ENCODE measurements at regions not wholly inside any gene's neighbourhood (a gene's known extent, or its start where the extent isn't known, plus 50 kb on each side); places are given as distances from the start of the nearest gene placed in this dataset.

DNA sequence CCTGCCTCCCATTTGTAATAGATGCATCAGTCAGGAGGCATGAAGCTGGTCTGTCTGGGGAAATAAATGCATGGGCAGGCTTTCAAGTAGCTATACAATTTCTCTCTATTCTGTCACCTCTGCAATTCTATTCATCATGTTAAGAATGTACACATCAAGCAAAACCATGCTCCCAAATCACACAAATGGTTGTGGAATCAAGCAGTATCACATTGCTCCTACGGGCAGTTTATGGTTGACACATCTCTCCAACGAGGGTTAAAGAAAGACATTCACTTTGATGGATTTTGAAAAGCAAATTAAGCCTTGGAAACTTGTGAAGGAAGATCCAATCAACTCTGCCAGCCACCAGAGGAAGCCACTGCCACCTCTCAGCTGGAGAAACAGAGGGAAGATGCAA is 1277.4 kb upstream of the TMEM132C start:
- Mint-ChIP-seq H3K27me3 (ENCODE audit: unreplicated experiment) (no peaks in the 10 kb centered on the region), H3K9me3 (ENCODE audit: unreplicated experiment) (peaks cover 37% of the 10 kb centered on the region), H3K36me3 (ENCODE audit: unreplicated experiment) (no peaks in the 10 kb centered on the region), H3K4me1 (ENCODE audit: unreplicated experiment) (no peaks in the 10 kb centered on the region), H3K4me3 (ENCODE audit: unreplicated experiment) (no peak overlapping the region), H3K27ac (ENCODE audit: unreplicated experiment) (no peak overlapping the region)
- no peak for DNase-seq (ENCODE audit: extremely low spot score, unreplicated experiment)
- TF ChIP-seq, protein P1, sequence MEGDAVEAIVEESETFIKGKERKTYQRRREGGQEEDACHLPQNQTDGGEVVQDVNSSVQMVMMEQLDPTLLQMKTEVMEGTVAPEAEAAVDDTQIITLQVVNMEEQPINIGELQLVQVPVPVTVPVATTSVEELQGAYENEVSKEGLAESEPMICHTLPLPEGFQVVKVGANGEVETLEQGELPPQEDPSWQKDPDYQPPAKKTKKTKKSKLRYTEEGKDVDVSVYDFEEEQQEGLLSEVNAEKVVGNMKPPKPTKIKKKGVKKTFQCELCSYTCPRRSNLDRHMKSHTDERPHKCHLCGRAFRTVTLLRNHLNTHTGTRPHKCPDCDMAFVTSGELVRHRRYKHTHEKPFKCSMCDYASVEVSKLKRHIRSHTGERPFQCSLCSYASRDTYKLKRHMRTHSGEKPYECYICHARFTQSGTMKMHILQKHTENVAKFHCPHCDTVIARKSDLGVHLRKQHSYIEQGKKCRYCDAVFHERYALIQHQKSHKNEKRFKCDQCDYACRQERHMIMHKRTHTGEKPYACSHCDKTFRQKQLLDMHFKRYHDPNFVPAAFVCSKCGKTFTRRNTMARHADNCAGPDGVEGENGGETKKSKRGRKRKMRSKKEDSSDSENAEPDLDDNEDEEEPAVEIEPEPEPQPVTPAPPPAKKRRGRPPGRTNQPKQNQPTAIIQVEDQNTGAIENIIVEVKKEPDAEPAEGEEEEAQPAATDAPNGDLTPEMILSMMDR (IDR thresholded peaks at IDR 0.05) = no peak

DNA sequence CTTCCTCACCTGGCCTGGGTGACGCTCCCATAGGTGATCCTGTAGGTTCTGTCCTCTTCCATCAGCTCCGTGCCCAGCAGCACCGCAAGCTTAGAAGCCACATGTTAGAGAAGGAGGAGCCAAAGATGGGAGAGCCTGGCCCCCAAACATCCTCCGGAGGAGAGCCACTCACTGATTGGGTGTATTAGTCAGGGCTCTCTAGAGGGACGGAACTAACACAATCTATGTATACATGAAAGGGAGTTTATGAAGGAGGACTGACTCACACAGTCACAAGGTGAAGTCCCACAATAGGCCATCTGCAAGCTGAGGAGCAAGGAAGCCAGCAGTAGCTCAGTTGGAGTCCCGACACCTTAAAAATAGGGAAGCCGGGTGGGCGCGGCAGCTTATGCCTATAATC is 1273.1 kb upstream of the TMEM132C start:
- Mint-ChIP-seq H3K4me1 (ENCODE audit: unreplicated experiment) (no peaks in the 10 kb centered on the region), H3K36me3 (ENCODE audit: unreplicated experiment) (no peaks in the 10 kb centered on the region), H3K27me3 (ENCODE audit: unreplicated experiment) (no peaks in the 10 kb centered on the region), H3K27ac (ENCODE audit: unreplicated experiment) (no peak overlapping the region), H3K4me3 (ENCODE audit: unreplicated experiment) (no peak overlapping the region), H3K9me3 (ENCODE audit: unreplicated experiment) (peaks cover 21% of the 10 kb centered on the region)
- no peak for DNase-seq (ENCODE audit: extremely low spot score, unreplicated experiment)
- TF ChIP-seq, protein P1 (IDR thresholded peaks at IDR 0.05) = no peak

- TF ChIP-seq, protein P1 (IDR thresholded peaks at IDR 0.05) = no peak
- no peak overlapping the region for H3K27ac Mint-ChIP-seq (ENCODE audit: unreplicated experiment)
- DNase-seq (ENCODE audit: extremely low spot score, unreplicated experiment) = no peak
- no peaks in the 10 kb centered on the region for H3K4me1 Mint-ChIP-seq (ENCODE audit: unreplicated experiment)
- no peak overlapping the region for H3K4me3 Mint-ChIP-seq (ENCODE audit: unreplicated experiment)
- no peaks in the 10 kb centered on the region for H3K36me3 Mint-ChIP-seq (ENCODE audit: unreplicated experiment)
- no peaks in the 10 kb centered on the region for H3K27me3 Mint-ChIP-seq (ENCODE audit: unreplicated experiment)
- H3K9me3 Mint-ChIP-seq (ENCODE audit: unreplicated experiment) = peaks cover 27% of the 10 kb centered on the region
Observed at GRCh38 chr12:126994599-126994998, 1272.4 kb upstream of the TMEM132C start.

DNA sequence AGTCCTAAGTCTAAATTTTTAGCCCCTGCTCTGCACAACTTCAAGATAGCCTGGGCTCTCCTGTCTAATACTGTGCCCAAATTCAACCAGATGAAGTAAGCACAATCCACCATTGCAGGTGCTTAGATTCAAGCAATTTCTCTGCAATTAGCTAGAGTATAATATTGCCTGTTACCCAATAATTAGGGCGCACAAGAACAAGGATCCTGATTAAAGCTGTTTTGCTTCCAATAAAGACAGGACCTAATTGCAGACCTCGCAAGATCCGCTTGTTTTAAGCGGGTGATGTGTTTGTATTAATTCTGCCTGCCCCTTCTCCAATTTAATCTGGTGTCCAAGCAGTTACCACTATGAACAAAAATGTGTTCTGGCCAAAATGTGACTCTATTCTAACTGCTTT is 1268.9 kb upstream of the TMEM132C start:
- no peak for DNase-seq (ENCODE audit: extremely low spot score, unreplicated experiment)
- Mint-ChIP-seq H3K27me3 (ENCODE audit: unreplicated experiment) (no peaks in the 10 kb centered on the region), H3K36me3 (ENCODE audit: unreplicated experiment) (no peaks in the 10 kb centered on the region), H3K27ac (ENCODE audit: unreplicated experiment) (no peak overlapping the region), H3K4me3 (ENCODE audit: unreplicated experiment) (no peak overlapping the region), H3K9me3 (ENCODE audit: unreplicated experiment) (peaks cover 11% of the 10 kb centered on the region), H3K4me1 (ENCODE audit: unreplicated experiment) (no peaks in the 10 kb centered on the region)
- TF ChIP-seq, protein P1 (IDR thresholded peaks at IDR 0.05) = no peak

- TF ChIP-seq, protein P1 (IDR thresholded peaks at IDR 0.05) = no peak
- peaks cover 14% of the 10 kb centered on the region for H3K9me3 Mint-ChIP-seq (ENCODE audit: unreplicated experiment)
- no peak overlapping the region for H3K27ac Mint-ChIP-seq (ENCODE audit: unreplicated experiment)
- no peak overlapping the region for H3K4me3 Mint-ChIP-seq (ENCODE audit: unreplicated experiment)
- DNase-seq (ENCODE audit: extremely low spot score, unreplicated experiment) = no peak
- H3K4me1 Mint-ChIP-seq (ENCODE audit: unreplicated experiment) = no peaks in the 10 kb centered on the region
- no peaks in the 10 kb centered on the region for H3K36me3 Mint-ChIP-seq (ENCODE audit: unreplicated experiment)
- no peaks in the 10 kb centered on the region for H3K27me3 Mint-ChIP-seq (ENCODE audit: unreplicated experiment)
Observed at GRCh38 chr12:126998747-126999285, 1268.2 kb upstream of the TMEM132C start.

All from osteocyte (in vitro differentiated cells).